ENCODE measurements at regions not wholly inside any gene's neighbourhood (a gene's known extent, or its start where the extent isn't known, plus 50 kb on each side); places are given as distances from the start of the nearest gene placed in this dataset.

DNA sequence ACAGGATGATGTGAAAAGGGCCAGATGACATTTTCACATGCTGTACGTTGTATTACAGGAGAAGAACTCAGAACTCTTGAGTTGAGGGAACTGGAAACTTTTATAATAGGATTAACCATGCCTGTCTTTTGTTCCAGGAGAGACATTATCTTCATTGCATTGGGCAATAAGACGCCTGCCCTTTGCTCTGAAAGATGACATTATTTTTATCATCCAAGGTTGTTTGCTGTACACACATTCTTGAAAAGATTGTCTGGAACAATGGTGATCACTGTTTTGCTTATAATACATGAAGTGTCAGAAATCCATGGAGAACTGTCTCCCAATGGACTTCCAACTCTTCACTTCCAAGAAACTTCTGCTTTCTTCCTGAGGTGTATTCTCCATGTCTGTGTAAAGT lies 334.6 kb upstream of the B3GAT1 start:
- no peak for DNase-seq (ENCODE audit: low spot score)

DNA sequence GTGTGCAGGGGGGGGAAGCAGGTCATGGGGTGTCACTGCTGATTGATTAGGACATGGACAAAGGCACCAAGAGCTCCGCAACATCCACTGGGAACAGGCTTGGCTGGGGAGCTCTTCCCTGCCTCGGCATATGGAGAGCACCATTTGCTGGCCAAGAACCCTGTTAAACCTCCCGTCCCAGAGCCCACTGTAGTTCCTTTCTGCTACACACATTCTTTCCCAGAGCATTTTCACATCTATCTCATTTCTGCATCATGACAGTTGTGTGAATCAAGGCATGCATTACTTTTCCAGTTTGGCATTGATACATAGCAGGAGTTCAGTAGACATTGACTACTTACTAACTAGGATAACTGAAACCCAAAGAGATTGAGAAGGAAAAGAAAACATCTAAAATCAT lies 333.4 kb upstream of the B3GAT1 start:
- DNase-seq (ENCODE audit: low spot score) = no peak

DNA sequence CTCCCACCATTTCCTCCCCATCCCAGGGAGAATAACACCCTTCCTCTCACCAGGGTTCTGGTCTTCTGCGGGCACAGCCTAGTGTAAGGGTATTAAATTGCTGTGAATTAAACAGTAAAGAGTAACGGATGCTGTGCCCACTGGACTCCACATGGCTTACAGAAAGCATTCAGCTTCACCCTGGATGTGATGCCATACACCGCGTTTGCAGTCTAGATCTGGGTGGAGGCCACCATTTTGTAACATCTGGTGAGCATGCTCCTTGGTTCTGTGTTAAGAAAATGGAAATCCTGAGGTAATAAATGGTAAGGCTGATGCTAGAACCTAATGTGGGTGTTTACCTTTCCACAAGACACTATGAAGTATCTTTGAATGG lies 331.8 kb upstream of the B3GAT1 start:
- no peak for DNase-seq (ENCODE audit: low spot score)

DNA sequence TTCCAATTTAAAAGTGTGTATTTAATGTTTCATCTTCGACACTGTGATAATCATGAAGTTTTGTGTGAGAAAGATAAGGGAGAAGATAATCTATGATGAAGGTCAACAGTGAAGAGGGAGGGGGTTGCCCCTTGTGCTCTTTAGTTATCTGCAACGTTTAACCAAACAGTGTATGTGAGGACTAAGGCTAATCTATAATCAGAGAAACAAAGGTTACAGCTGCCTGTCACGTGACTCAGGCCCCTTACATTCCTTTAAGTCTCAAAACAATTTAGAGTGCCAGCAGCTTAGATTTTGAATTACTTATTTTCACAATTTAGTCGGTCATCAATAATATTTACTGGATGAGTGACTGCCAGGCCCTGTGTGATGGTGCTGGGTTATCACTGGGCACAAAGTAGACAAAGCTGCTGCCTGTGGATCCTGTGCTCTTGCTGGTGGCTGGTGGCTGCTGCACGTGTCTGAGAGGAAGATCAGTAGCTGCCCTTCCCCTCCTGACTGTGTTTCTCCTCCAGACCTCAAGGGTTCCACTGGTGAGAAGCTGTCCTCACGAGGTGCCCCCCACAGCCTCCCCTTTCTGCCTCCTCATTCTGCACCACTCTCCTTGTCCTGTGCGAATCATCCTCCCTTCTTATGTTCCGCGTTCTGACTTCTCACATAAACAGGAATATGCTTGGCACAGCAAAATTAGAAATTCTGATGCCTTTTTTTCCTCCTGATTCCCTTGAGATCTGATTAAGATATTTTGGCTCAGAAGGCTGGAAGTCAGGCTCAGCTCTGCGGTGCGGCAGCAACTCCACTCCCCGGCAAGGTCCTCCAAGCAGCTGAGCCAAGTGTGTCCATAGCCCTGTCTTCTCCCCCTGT lies 331.1 kb upstream of the B3GAT1 start:
- DNase-seq (ENCODE audit: low spot score) = no peak

DNA sequence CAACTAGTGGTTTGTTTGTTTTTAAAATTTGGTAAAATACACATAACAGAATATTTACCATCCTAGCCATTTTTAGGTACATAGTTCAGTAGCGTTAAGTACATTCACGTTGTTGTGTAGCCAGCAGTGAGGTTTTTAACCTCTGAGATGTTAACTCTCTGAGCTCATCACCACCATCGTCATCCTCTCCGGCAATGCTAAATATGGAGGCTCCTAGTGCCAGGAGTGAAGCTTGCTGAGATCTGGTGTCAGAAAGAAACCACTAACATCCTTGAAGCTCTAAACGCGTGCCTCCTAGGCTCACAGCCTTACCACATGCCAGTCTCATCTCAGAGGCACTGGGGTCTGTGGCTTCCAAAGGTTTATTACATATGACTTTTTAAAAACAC lies 330.2 kb upstream of the B3GAT1 start:
- no peak for DNase-seq (ENCODE audit: low spot score)

DNA sequence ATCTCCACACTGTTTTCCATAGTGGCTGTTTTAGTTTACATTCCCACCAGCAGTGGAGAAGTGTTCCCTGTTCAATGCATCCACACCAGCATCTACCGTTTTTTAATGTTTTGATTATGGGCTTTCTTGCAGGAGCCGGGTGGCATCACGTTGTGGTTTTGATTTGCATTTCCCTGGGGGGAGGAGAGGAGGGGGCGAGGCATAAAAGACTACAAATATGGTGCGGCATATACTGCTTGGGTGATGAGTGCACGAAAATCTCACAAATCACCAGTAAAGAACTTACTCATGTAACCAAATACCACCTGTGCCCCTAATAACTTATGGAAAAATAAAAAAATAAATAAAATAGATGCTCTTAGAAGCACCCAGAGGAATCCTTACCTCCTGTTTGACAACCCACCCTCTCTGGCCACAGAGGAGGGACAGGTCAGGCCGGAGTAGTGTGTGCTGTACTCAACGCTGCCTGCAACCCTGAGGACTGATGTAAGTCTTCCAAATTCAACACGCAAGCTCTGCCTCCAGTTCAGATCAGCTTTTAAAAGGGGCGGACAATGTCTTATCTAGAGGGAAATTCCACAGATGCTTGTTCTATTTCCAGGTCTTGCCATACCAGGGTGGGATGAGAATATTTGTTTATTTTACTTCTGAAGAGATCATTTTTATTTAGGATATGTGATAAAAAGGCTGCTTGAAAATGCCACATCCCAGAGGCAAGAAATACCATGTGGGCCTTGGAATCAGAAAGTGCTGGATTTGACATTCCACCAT lies 329.6 kb upstream of the B3GAT1 start:
- DNase-seq (ENCODE audit: low spot score) = no peak

DNA sequence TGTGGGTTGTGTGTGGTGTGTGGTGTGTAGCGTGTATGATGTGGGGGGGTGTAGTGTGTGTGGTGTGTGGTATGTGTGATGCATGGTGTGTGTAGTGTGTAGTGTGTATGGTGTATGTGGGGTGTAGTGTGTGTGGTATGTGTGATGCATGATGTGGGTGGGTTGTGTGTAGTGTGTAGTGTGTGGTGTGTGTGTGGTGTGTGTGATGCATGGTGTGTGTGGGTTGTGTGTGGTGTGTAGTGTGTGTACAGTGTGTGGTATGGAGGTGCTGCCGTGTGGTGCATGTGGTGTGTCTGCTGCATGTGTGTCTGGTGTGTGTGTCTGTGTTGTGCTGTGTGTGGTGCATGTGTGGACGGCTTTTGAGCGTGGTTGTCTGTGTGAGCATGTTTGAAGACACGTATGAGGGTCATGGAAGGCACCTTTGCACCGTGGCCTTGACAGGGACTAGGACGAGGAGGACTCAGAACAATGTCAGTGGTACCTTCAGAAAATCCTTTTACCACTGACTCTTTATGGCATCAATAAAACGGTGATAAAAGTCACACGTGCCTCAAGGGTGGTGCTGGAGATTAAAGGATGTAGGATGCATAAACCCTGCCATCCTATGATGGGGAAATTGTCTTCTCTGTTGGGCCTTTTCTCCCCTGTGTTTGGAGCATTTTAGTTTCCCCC lies 328.7 kb upstream of the B3GAT1 start:
- DNase-seq (ENCODE audit: low spot score) = no peak

DNA sequence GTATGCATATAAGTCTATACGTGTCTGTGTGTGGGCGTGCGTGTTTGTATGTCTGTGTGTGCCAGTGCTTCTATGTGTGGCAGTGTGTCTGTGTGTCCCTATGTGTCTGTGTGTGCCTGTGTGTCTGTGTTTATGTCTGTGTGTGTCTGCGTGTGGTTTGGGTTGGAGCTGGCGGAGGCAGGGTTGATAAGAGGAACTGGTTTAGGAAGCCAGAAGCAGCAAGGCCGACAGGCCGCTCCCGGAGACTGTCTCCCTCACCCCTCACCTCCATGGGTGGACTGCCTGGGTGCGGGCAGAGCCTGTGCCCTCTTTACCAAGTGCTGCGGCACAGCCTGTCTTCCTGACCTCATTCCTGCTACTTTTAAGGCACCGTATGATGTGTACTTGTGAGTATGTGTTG lies 327.1 kb upstream of the B3GAT1 start:
- DNase-seq (ENCODE audit: low spot score) = no peak

DNA sequence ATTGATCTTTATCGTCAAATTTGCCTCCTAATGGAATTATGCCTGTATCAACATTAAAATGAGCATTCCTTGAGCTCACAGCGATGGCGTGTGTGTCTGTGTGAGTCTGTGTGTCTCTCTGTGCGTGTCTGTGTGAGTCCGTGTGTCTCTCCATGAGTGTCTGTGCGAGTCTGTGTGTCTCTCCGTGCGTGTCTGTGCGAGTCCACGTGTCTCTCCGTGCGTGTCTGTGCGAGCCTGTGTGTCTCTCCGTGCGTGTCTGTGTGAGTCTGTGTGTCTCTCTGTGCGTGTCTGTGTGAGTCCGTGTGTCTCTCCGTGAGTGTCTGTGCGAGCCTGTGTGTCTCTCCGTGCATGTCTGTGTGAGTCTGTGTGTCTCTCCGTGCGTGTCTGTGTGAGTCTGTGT lies 326.5 kb upstream of the B3GAT1 start:
- no peak for DNase-seq (ENCODE audit: low spot score)

DNA sequence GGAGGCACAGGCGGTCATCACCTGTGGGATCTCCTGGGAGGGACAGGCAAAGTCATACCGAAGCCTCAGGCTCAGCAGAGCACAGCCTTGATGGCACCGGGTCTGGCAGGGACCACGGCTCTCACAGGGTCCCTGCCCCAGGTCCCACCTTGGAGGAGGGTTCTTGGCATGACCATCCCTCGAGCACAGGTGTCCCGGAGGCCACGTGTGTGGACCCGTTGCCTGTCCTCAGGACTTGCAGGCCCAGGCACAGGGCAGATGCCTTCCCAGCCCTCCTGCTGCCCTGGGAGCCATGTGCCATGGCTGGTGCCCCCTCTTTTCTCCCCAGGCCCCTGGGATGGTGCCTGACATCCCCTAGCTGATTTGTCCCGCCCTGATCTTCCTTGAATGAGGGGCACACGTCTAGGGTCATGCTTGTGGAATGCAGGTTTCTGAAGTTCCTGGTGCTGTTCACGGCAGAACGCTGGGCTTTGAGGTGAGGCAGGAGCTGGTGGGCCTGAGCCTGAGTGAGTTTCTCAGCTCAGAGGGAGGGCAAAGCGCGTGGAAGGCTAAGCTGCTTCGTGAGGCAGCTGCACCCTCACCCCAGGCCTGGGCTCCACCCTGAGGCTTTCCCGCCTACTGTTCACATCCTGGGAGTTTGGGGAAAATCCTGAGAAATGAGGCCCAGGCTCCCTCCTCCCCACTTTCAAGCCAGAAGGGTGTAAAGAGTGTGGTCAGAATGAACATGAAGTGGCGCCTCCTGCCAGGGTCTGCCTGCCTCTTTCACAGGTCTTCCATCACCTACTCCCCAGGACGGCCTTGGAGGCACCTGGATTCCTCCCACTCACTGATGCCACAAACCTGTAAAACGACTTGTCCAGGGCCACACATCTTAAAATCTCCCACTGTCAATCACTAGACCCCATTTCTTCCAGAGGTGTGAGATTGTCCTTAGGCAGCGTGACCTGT lies 325.8 kb upstream of the B3GAT1 start:
- no peak for DNase-seq (ENCODE audit: low spot score)

DNA sequence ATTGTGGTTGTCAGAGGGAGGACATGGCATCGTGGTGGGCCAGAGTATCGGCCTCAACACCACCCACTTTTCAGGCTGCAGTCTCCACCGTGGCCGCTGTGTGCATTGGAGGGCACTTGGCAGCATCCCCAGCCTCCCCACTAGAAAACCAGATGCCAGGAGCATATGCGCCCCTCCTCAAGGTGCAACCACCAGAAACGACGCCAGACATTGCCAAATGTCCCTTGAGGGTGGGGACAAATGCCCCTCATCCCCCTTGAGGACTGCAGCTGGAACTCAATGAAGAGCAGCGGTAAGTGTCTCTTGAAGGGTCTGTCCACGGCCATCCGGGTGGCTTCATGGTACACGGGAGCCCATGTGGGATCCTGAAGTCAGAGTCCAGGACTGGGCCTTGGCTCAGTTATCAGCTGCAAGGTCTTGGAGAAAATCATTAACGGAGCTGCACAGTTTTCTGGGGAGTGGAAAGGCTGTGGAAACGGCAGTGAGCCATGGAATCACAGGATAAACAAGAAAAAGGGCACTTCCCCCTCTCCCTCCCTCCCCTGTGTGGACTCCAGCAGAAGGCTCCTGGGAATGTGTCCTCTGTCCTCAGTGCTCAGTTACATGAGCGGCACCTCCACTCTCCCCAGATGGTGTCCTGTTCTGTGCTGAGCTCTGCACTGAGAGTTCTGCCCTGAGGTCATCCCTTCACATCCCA lies 324.4 kb upstream of the B3GAT1 start:
- no peak for DNase-seq (ENCODE audit: low spot score)

DNA sequence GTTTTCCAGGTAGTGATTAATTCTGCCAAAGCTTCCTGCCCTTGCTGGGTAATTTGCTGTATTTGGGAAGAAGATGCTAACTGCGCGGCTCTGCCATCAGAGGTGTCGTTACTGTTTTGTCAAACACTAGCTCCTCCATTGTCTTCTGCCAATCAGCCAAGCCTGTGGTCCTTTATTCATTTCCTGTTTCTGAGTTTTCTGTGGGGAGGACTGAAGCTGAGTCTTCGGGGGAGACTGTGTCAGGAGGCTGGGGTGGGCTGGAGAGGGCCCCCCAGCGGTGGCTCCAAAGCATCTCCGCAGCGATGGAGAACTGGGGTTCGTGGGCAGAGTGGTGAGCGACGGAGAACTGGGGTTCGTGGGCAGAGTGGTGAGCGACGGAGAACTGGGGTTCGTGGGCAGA lies 322.9 kb upstream of the B3GAT1 start:
- DNase-seq (ENCODE audit: low spot score) = no peak

DNA sequence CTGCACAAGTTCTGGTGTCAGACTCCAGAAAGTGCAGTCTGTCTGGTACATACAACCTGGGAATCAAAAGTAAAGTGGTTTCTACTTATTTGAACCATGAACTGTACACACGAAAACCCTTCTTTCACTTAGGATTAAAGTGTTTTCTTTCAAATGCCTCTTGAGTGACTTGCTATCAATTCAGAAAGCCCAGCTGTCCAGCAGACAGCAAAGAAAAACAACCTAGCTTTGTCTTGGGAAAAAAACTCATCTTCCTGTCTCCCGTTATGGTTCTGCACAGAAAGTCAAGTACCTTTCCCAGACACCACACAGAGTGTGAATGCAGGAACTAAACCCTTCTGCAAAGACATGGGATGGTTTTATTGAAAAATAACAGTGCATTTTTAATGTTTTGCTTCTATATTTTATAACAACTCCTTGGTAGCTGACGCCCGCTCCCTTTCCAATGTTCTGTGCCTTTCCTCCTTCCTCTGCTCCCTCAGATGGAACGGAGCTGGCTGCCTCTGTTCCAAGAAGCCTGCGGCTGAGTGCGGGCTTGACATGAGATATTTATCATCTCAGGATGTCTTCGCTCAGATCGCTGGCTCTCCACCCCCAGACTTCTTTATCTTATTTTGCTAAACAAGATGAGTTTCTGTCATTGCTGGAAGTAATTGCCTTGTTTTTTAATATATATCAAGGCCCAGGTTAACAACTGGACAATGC lies 322.3 kb upstream of the B3GAT1 start:
- DNase-seq (ENCODE audit: low spot score) = no peak

DNA sequence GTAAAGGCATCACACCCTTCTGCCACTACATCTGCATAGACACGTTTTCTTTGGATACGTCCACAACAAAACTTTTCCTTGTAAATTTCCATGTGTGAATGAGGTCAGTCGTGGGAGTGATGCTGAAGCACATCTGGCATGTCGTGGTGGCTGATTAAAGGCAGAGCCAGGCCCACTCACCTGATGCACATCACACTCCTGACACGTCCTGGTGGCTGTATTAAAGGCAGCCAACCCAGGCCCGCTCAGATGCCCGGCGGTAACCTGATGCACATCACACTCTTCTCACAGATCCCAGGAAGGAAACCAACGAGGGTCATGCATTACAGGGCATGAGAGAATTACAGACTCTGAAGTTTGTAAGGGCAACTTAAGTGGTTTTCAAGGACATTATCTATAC lies 321.6 kb upstream of the B3GAT1 start:
- DNase-seq (ENCODE audit: low spot score) = no peak

DNA sequence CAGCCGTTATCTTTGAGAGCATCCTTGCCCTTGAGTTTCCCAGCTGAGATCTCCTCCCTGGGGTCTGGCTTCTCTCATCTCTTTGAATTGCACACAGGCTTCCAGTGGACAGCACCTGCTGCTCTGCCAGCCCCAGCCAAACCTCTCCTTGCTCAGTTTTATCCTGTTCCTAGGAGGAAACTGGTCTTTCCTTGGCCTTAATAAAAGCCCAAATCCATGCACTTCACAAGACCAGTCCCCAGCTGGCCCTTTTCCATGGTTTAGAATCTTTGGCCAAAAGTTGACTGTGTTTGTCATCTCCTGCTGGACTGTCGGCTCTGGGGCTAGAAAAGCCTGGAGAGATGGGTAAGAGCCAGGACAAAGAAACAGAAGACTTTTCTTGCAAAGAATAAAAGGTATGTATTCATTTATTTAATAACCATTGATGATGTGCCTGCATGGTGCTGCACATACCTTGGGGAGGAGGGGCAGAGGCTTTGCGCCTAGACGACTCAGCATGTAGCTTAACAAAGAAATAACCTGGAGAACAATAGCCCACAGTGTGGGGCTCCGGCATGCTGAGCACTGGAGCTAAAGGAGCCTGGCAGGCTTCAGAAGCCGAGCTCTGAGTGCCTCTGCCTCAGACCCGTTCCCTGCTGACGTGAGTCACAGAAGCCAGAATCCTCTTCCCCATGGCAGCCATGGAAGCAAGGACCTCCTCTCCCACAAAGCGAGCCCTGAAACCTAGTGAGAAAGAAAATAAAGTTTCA lies 319.3 kb upstream of the B3GAT1 start:
- DNase-seq (ENCODE audit: low spot score) = no peak

DNA sequence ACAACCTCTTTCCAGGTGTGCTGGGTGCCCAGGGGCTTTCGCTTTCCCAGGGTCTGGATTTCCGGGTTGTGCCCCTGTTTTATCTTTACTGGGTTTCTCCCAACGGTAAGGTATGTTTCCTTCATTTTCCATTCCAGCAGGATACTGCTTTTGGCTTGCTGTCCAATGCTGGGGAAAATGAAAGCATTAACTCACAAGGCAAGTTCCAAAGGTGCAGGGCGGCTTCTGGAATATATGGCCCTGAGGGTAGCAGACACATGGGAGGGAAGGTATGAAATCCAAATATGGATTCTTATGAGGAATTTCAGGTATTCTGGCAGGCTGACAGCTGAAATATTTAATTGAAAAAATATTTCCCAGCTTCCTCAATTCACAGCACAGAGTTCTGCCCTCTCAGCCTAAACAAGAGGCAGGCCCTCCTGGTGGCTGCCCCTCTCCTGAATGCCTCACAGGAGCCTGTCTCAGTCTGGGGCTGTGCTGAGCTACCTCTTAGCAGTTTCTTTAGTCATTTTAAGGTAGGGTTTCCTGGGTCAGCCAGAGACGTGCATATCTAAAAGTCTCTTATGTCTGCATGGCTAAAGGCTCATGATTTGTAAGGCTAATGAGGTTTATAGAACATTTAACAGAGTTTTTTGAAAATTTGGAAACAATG lies 318.6 kb upstream of the B3GAT1 start:
- DNase-seq (ENCODE audit: low spot score) = no peak

DNA sequence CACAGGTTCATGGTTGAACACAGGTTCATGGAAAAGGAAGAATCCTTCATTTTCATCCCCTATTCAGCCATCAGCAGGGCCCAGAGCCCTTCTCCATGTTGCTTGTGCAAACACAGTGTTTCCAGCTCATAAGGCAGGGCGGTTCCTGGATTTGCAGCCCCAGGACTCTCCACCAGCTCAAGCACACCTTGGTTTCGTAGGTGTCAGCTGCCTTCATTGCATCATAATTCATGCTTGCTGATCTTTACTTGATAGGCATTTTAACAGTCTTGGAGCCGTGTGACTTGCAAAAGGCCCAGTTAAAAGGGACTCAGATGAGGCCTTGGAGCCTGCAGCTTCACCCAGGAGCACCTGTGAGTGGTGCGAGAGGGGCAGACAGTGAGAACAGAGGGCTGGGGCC lies 318.1 kb upstream of the B3GAT1 start:
- DNase-seq (ENCODE audit: low spot score) = no peak

DNA sequence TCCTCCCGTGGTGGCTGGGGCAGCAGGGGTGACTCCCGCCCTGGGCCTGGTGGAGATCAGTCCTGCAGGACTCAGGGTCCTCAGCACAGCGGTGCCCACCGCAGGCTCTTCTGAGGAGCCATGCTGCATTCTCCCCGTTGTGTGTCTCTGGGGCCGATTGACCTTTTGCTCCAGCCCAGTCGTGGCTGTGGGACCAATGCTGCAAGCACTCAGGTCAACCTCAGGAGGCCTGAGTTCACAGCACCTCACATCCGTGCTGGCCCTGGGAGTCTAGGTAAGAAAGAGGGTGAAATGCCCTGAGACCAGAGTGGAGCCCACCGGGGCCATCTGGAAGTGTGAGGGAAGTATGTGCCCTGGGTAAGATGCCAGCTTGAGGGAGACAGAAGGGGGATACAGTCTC lies 316.1 kb upstream of the B3GAT1 start:
- DNase-seq (ENCODE audit: low spot score) = no peak

DNA sequence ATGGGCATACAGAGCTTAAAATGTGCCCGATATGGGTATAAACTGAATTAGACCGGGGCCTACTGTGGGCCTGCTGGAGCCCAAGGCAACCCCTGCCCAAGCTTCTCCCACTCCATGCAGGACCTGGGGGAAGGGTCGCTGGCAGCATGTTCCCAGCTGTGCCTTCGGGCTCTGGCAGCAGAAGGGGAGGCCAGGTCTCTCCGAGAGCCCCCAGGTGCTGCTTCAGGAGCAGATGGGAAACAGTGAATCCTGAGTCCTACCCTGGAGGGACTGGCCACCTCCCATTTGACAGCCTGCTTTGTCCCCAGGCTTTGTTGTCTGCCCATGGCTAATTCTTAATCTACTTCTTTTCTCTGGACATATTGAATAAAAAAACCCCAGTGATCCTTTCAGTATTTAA lies 315.6 kb upstream of the B3GAT1 start:
- DNase-seq (ENCODE audit: low spot score) = no peak

All from globus pallidus (tissue), 1 donor.